GM19397 (cell line): ENCODE measurements at regions not wholly inside any gene's neighbourhood (a gene's known extent, or its start where the extent isn't known, plus 50 kb on each side); places are given as distances from the start of the nearest gene placed in this dataset.
"Not testable (repeated sequence)": the region's sequence is repeated elsewhere in the genome, so short reads cannot be mapped to it uniquely, and the experiment has no call there.

Experiments
- ATAC-seq: cut with Tn5 transposase; IDR thresholded peaks from one replicate; pipeline ENCODE4 v1.9.1; 2021; ENCODE audit warnings: mild to moderate bottlenecking, moderate library complexity; ENCODE audit not compliant: unreplicated experiment

DNA sequence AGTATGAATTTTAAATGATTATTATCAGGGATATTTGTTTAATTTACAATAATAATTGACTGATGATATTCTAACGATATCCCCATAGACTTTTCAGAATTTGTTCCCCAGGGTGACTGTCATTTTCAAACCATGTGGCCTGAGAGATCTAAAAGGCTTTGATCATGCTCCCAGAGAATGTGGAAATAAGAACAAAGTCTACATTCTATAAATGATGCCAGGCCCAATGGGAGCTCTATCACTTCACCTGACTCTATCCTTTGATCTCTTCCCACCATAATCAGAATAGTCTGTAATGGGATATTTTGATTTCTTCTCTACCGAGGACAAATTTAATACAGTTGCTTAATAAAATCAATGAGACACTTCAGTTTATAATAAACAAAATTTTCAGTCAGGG, 483.4 kb upstream of the IRAK1BP1 start:
- ATAC-seq: no peak

DNA sequence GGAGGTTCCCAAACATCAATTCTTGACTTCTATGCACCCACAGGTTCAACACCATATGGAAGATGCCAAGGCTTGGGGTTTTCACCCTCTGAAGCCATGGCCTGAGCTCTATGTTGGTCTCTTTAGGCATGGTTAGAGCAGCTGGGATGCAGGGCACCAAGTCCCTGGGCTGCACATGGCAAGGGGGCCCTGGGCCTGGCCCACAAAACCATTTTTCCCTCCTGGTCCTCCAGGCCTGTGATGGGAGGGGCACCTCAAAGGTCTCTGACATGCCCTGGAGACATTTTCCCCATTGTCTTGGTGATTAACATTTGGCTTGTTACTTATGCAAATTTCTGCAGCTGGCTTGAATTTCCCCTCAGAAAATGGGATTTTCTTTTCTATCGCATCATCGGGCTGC, 480.5 kb upstream of the IRAK1BP1 start:
- not testable (repeated sequence) for ATAC-seq

DNA sequence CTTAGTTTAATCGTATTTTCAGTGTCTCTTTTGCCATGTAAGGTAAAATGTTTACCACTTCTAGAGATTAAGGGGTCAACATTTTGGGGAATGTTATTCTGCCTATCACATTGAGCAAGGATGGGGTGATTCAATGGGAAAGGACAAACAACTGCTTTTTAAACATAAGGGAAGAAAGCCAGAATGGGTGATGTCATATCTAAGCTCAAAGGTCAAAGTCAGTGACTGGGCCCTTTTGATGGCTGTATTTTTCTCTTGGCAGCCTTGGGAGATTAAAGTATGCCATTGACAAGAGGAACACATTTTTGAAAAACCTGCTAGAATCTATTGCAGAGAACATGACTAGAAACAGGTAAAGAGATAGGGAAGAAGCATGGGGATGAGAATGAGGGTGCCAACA, 477.3 kb upstream of the IRAK1BP1 start:
- ATAC-seq: no peak

- ATAC-seq: no peak
Measured at GRCh38 chr6:78397499-78397898, 469.9 kb upstream of the IRAK1BP1 start.

DNA sequence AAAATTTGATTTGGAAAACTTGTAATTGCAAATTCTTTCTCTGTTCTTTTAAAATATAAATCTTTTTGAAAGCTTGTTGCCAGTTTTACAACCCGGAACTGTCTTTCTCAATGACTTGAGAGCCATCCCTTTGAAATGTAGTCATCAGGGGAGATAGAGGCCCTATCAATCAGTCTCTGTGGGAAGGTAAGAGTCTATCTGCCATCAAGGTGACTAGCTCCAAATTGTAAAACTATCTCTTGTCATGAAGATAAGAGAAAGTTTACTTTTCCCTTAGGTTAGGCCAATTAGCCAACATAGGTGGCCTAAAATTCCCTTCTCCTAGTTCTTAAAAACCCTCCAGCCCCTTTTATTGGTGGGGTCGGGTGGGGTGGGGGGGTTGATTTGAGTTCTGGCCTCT, 469.1 kb upstream of the IRAK1BP1 start:
- ATAC-seq: no peak

GRCh38 chr6:78400076-78400475, 467.3 kb upstream of the IRAK1BP1 start:
- ATAC-seq: no peak

- no peak for ATAC-seq
Measured at GRCh38 chr6:78427386-78427785, 440.0 kb upstream of the IRAK1BP1 start.

GRCh38 chr6:78430521-78430920, 436.8 kb upstream of the IRAK1BP1 start:
- no peak for ATAC-seq

DNA sequence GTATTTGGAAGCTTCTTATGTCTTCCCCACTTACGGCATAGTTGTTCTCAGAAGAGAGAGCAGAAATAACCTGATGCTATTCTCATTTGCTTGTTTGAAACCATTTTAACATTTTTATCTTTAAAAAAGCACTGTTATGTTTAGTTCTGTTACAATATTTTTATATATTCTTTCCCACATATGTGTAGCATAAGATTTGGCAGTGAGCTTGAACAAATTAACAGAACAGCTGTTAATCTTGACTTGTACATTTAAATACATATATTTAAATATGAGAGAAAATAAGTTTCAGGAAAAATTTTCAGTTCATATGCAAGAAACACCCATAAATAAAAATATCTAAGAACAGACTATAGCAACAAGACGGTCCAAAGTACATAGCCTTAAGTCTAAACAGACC, 431.7 kb upstream of the IRAK1BP1 start:
- ATAC-seq: no peak

- ATAC-seq: no peak
Measured at GRCh38 chr6:78436335-78436734, 431.0 kb upstream of the IRAK1BP1 start.

GRCh38 chr6:78438135-78438534, 429.2 kb upstream of the IRAK1BP1 start:
- ATAC-seq: no peak

GRCh38 chr6:78460711-78461110, 406.6 kb upstream of the IRAK1BP1 start:
- ATAC-seq: no peak

GRCh38 chr6:78462728-78463127, 404.6 kb upstream of the IRAK1BP1 start:
- no peak for ATAC-seq

DNA sequence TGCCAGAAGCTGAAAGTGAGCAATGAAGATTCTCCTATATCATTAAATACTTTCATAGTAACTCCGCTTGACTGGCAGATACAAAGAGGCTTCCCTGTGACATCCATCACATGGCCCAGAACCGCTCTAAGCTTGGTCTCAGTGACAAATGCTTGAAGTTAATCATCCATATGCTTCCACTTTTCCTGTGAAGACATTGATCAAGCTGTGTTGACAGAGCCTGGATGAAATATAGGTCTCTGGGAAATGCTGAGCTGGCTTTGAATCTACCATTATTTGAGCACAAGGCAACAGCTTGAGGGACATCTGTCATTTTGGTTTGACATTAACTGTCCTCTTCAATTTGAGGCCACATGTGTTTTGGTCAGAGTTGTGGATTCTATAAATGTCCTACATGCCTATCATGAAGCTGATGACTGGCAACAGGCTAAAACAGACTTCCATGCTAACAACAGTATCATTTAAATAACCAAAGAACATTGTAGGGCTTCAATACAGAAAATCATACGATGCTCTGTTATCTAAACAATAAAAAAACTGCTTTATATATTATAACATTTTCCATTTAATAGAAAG, 402.2 kb upstream of the IRAK1BP1 start:
- no peak for ATAC-seq

DNA sequence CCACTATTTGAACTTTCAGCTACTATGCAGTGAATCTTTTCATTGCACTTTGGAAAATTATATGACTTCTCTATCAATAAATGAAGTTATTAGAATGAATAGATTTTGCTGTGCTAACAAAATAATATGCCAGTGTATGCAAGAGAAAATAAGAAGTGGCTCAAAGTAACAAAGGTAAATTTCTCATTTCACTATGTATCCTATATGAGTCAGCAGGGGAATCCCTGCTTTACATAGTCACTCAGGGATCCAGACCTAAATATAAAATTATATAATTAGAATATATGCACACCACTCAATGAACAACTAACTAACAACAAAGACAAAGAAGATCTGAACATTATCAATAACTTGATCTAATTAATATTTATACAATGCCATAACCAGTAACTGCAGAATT, 390.8 kb upstream of the IRAK1BP1 start:
- ATAC-seq: no peak

DNA sequence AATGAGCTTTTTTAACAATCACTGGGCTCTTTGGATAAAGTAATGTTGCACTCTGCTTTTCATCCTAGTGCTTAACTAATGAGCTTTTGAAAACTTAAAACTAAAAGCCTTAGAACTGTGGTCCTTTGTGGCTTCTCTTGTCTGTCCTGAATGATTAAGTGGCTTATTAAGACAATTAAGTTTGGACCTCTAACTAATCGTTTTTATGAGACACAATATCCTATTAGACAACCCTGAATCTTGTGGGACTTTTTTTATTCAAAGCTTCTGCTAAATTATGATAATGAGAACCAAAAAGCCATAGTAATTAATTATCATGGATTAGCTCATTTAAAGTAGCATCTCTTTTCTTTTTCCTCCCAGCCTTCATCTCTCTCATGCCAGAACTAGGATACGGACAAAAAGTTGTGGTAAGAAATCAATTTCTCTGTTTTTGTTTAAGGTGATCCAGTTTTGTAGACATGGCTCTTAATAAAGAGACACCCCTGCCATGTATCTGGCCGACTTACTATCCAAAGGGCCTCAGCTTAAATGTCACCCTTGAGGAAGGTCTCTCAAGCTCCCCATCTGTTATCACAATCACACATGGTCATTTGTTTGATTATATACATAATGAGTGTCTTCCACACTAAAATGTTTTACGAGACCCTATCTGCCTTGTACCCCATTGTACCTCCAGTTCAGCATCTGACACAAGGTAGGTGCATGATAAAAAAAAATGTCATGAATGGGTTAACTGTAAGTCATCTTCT, 384.4 kb upstream of the IRAK1BP1 start:
- no peak for ATAC-seq

GRCh38 chr6:78483553-78484197, 383.7 kb upstream of the IRAK1BP1 start:
- ATAC-seq: no peak

DNA sequence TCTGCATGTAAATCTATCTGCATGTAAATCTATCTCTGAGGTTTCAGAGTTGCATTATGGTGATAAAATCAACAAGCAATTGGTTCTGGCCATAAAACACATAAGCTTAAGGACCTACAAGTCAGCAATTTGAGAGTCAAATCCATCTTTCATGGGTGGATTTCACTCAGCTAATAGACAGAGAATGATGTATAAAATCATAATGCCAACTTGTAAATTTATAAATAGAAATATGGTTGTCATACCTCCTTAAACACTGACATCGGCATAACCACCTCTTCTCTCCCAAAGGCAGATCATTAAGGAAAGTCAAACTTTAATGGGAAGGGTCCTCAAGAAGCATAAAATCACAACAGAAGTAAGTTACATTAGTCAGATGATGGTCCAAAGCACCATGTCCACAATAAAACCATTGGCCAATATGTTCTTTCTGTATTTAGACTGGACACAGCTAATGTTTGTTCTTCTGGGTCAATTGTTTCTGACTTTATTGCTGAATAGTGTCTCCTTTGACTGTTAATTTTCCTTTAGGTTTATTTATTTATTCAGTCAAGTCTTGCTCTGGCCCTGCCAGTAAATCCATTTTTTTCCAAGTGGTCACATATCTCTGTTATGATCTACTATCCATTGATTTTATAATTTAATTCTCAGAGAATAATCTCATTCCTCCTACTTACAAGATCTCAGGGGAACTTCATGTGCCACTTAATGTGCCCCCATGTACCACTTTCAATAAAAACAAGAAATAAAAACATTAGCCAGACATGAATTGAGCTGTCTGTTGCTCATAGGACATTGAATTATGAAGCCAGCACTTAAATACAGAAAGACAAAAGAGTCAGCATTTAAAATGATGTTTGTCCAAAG, 382.9 kb upstream of the IRAK1BP1 start:
- no peak for ATAC-seq

DNA sequence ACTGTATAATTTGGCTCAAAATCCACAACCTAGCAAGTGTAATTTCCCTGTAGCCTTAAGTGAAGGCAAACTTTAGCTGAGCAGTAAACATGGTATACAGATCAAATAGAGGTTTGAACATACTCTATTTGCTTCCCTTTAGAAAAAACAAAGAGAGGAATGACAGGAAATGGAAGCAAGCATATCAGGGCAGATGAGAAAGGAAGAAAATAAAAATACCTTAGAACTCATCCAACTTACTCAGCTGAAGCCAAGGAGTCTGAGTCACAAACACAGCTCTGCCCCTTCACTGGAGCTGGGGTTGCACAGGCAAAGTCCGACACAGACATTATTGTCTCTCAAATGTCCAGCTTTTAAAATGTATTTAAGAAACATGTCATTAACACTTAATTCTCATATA, 379.9 kb upstream of the IRAK1BP1 start:
- no peak for ATAC-seq

DNA sequence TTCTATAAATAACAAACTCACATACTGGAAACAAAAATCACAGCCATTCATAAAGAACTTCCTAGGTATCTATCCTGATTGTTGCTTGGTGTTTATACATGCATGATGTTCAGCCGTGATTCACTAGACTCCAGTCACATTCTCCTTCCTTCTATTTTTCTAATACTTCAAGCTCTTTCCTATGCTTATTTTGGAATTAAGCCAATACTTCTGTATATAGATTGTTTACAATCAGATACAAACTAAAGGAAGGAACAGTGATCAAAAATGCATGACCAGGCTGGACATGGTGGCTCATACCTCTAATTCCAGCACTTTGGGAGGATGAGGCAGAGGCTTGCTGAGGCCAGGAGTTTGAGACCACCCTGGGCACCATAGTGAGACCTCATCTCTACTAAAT, 377.5 kb upstream of the IRAK1BP1 start:
- ATAC-seq: no peak

DNA sequence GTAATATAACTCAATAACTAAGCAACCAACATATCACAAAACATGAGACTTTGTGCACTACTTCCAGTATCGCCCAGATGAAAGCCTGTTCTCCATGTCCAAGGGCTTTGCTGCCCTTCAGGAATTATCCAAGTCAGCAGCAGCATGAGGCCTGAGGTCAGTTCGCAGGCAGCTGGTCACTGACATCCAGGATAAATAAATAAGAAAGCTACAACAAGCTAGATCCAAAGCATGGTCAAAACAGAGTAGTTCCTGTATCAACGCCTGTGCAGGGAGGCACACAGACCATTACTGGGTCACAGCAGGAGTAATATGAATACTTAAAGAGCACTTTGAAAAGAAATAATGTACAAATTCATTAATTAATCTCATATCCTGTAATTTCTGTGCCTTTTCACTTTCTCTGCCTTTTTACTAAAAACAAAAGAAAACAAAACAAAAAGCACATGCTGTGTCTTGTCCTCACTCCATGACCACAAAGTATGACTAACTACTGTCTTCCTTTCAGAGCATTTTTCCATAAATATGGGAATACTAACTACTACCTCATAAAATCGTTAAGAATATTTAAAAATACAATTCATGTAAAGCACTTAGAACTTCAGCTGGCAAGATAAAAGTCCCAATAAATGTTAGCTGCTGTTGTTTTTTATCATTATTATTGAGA, 374.9 kb upstream of the IRAK1BP1 start:
- no peak for ATAC-seq
